ENCODE measurements at regions not wholly inside any gene's neighbourhood (a gene's known extent, or its start where the extent isn't known, plus 50 kb on each side); places are given as distances from the start of the nearest gene placed in this dataset.

GRCh38 chr2:215487002-215487372, 51.1 kb upstream of the FN1 start:
- no peaks in the 10 kb centered on the region for H3K9me3 ChIP-seq
- H3K36me3 ChIP-seq, result no peaks in the 10 kb centered on the region
- H3K27ac ChIP-seq, result no peak overlapping the region
- no peaks in the 10 kb centered on the region for H3K4me1 ChIP-seq
- TF ChIP-seq CTCF (IDR thresholded peaks at IDR 0.05), result no peak
- no peak for TF ChIP-seq POLR2A (IDR thresholded peaks at IDR 0.05)
- DNase-seq (no peak), ATAC-seq (peak in 1 of 4 donors; percentile 27)
- H3K27me3 ChIP-seq, result peaks cover 0 to 8% of the 10 kb centered on the region in 2 donors
- intact Hi-C loops (cut with DNase I), result no loop called here
- 75% methylated on average over 4 of the region's 4 CpGs for WGBS (ENCODE audit: insufficient coverage, low coverage, low lambda C conversion rate, missing lambda C conversion rate)
- no peak overlapping the region for H3K4me3 ChIP-seq

GRCh38 chr2:215486291-215487001, 50.6 kb upstream of the FN1 start:
- H3K27ac ChIP-seq, result no peak overlapping the region
- whole genome bisulfite sequencing (ENCODE audit: insufficient coverage, low coverage, low lambda C conversion rate, missing lambda C conversion rate), result 93% methylated on average over 2 of the region's 2 CpGs
- peaks cover 0 to 8% of the 10 kb centered on the region in 2 donors for H3K27me3 ChIP-seq
- no peaks in the 10 kb centered on the region for H3K9me3 ChIP-seq
- no peak for ATAC-seq
- no peaks in the 10 kb centered on the region for H3K36me3 ChIP-seq
- intact Hi-C loops (cut with DNase I), result no loop called here
- TF ChIP-seq CTCF (IDR thresholded peaks at IDR 0.05) (no peak), POLR2A (IDR thresholded peaks at IDR 0.05) (no peak)
- no peak for DNase-seq
- no peaks in the 10 kb centered on the region for H3K4me1 ChIP-seq
- H3K4me3 ChIP-seq, result no peak overlapping the region

Small RNA genes lying in the stretch of these regions (small RNA-seq; reads per million reads assigned to genes)
- 0 reads per million in 2 experiments for gene AC093850.1

All from right lobe of liver (tissue), 6 donors.